ENCODE measurements at regions not wholly inside any gene's neighbourhood (a gene's known extent, or its start where the extent isn't known, plus 50 kb on each side); places are given as distances from the start of the nearest gene placed in this dataset.

GRCh38 chr4:110751183-110751582 is 128.3 kb upstream of the PITX2 start:
- TF ChIP-seq CTCF (IDR thresholded peaks at IDR 0.05): no peak
- intact Hi-C loops (cut with DNase I): no loop called here
- no peaks in the 10 kb centered on the region for H3K27me3 ChIP-seq
- DNase-seq (ENCODE audit: low spot score in 2 of 2): no peak
- H3K36me3 ChIP-seq: no peaks in the 10 kb centered on the region
- H3K4me3 ChIP-seq: no peak overlapping the region
- no peak overlapping the region for H3K27ac ChIP-seq
- no peaks in the 10 kb centered on the region for H3K4me1 ChIP-seq
- H3K9me3 ChIP-seq: no peaks in the 10 kb centered on the region

GRCh38 chr4:110751986-110752385 is 129.1 kb upstream of the PITX2 start:
- Histone ChIP-seq H3K36me3 (no peaks in the 10 kb centered on the region), H3K4me1 (no peaks in the 10 kb centered on the region), H3K27ac (no peak overlapping the region), H3K27me3 (no peaks in the 10 kb centered on the region), H3K4me3 (no peak overlapping the region), H3K9me3 (no peaks in the 10 kb centered on the region)
- intact Hi-C loops (cut with DNase I): no loop called here
- no peak for DNase-seq (ENCODE audit: low spot score in 2 of 2)
- TF ChIP-seq CTCF (IDR thresholded peaks at IDR 0.05): no peak

GRCh38 chr4:110753466-110753865 is 130.6 kb upstream of the PITX2 start:
- no peaks in the 10 kb centered on the region for H3K4me1 ChIP-seq
- no peak overlapping the region for H3K27ac ChIP-seq
- no peak for DNase-seq (ENCODE audit: low spot score in 2 of 2)
- no peak for TF ChIP-seq CTCF (IDR thresholded peaks at IDR 0.05)
- no peaks in the 10 kb centered on the region for H3K27me3 ChIP-seq
- H3K4me3 ChIP-seq: no peak overlapping the region
- no peaks in the 10 kb centered on the region for H3K9me3 ChIP-seq
- intact Hi-C loops (cut with DNase I): no loop called here
- no peaks in the 10 kb centered on the region for H3K36me3 ChIP-seq

- Histone ChIP-seq H3K27me3 (no peaks in the 10 kb centered on the region), H3K27ac (no peak overlapping the region), H3K9me3 (no peaks in the 10 kb centered on the region), H3K4me3 (no peak overlapping the region), H3K4me1 (no peaks in the 10 kb centered on the region), H3K36me3 (no peaks in the 10 kb centered on the region)
- no peak for TF ChIP-seq CTCF (IDR thresholded peaks at IDR 0.05)
- intact Hi-C loops (cut with DNase I): no loop called here
- no peak for DNase-seq (ENCODE audit: low spot score in 2 of 2)
Observed at GRCh38 chr4:110754716-110755115, 131.8 kb upstream of the PITX2 start.

GRCh38 chr4:110769578-110769977 is 146.7 kb upstream of the PITX2 start:
- H3K36me3 ChIP-seq: no peaks in the 10 kb centered on the region
- H3K4me1 ChIP-seq: no peaks in the 10 kb centered on the region
- no peak for TF ChIP-seq CTCF (IDR thresholded peaks at IDR 0.05)
- H3K27me3 ChIP-seq: no peaks in the 10 kb centered on the region
- DNase-seq (ENCODE audit: low spot score in 2 of 2): no peak
- no peaks in the 10 kb centered on the region for H3K9me3 ChIP-seq
- H3K4me3 ChIP-seq: no peak overlapping the region
- intact Hi-C loops (cut with DNase I): no loop called here
- H3K27ac ChIP-seq: no peak overlapping the region

- no peak for DNase-seq (ENCODE audit: low spot score in 2 of 2)
- no peak overlapping the region for H3K4me3 ChIP-seq
Observed at GRCh38 chr4:110770353-110770752, 147.5 kb upstream of the PITX2 start.

More at GRCh38 chr4:110770353-110770752, 147.5 kb upstream of the PITX2 start:
- no peak for TF ChIP-seq CTCF (IDR thresholded peaks at IDR 0.05)
- Histone ChIP-seq H3K9me3 (no peaks in the 10 kb centered on the region), H3K27me3 (no peaks in the 10 kb centered on the region), H3K4me1 (no peaks in the 10 kb centered on the region), H3K27ac (no peak overlapping the region), H3K36me3 (no peaks in the 10 kb centered on the region)
- intact Hi-C loops (cut with DNase I): no loop called here
